DMS 273 treated with DMSO at 0.1 percent for 48 hours (cell line): ENCODE measurements at regions not wholly inside any gene's neighbourhood (a gene's known extent, or its start where the extent isn't known, plus 50 kb on each side); places are given as distances from the start of the nearest gene placed in this dataset.
A peak's percentile ranks its signal among the peaks of the same experiment; 100 is the strongest.

Source experiments
- DNase-seq: peaks from one replicate; lab custom pipeline; 2025; lab: John Stamatoyannopoulos, UW

- no peak for DNase-seq
Observed at GRCh38 chr13:106034201-106034600, 501.3 kb downstream of the EFNB2 start.

- DNase-seq: no peak
Observed at GRCh38 chr13:106033659-106034058, 501.8 kb downstream of the EFNB2 start.

- DNase-seq: no peak
Observed at GRCh38 chr13:106032441-106032840, 503.0 kb downstream of the EFNB2 start.

GRCh38 chr13:106029676-106030290 lies 505.7 kb downstream of the EFNB2 start:
- DNase-seq: no peak

GRCh38 chr13:106028911-106029310 lies 506.6 kb downstream of the EFNB2 start:
- no peak for DNase-seq

GRCh38 chr13:106011600-106011999 lies 523.9 kb downstream of the EFNB2 start:
- no peak for DNase-seq

GRCh38 chr13:106010836-106011235 lies 524.6 kb downstream of the EFNB2 start:
- no peak for DNase-seq

GRCh38 chr13:106008540-106008939 lies 526.9 kb downstream of the EFNB2 start:
- DNase-seq: no peak

- DNase-seq: no peak
Observed at GRCh38 chr13:106007156-106007555, 528.3 kb downstream of the EFNB2 start.

GRCh38 chr13:106003651-106004050 lies 531.8 kb downstream of the EFNB2 start:
- DNase-seq: no peak

GRCh38 chr13:106001443-106001842 lies 534.0 kb downstream of the EFNB2 start:
- DNase-seq: no peak

GRCh38 chr13:105997581-105998550 lies 537.6 kb downstream of the EFNB2 start:
- DNase-seq: no peak

GRCh38 chr13:105996391-105997025 lies 539.0 kb downstream of the EFNB2 start:
- no peak for DNase-seq

- DNase-seq: no peak
Observed at GRCh38 chr13:105994340-105994739, 541.1 kb downstream of the EFNB2 start.

GRCh38 chr13:105991622-105992277 lies 543.7 kb downstream of the EFNB2 start:
- peak; percentile 82 for DNase-seq

GRCh38 chr13:105991131-105991530 lies 544.3 kb downstream of the EFNB2 start:
- no peak for DNase-seq

- DNase-seq: no peak
Observed at GRCh38 chr13:105990256-105990958, 545.1 kb downstream of the EFNB2 start.

- no peak for DNase-seq
Observed at GRCh38 chr13:105984646-105985045, 550.8 kb downstream of the EFNB2 start.

- no peak for DNase-seq
Observed at GRCh38 chr13:105984236-105984635, 551.2 kb downstream of the EFNB2 start.

- DNase-seq: peak; percentile 12
Observed at GRCh38 chr13:105982219-105982930, 553.1 kb downstream of the EFNB2 start.
